ENCODE measurements at regions not wholly inside any gene's neighbourhood (a gene's known extent, or its start where the extent isn't known, plus 50 kb on each side); places are given as distances from the start of the nearest gene placed in this dataset.

DNA sequence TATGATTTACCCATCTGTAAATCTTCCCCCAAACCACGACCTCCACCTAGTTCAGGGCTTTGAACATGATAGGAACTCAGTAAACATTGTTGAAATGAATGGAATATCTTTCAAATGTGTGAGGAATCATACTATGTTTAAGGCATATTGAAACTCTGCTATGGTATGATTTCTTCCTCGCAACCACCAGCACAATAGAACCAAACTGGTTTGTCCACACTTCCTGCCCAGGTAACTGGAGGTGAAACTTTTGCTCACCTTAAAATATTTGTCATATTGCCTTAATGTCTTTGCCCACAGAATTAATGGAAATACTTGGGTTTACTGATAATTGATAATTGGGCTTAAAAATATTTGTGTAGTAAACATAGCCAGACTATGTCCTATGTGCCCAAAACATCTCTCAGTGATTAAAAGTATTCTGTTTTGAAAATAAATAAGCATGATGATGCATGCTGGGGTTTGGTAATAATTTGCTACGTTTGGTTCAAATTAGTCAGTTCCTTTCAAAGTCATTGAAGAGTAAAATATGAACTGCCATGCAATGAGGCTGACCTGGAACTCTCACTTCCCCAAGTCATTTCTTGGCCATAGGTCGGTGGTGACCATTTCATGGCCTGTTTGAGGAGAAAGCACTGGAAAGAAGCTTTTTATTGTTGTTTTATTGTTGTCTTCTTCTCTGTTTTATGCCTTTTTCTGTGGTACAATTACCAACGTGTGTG lies 73.3 kb downstream of the TNFSF18 start:
- Histone ChIP-seq H4K20me1 (ENCODE audit: low read depth, low read length) (no peaks in the 10 kb centered on the region), H3K4me2 (ENCODE audit: low read depth, low read length, poor library complexity, severe bottlenecking) (no peak overlapping the region), H2AFZ (ENCODE audit: low read depth, low read length, severe bottlenecking) (no peak overlapping the region), H3K79me2 (ENCODE audit: insufficient read depth, low read length) (no peaks in the 10 kb centered on the region), H3K27me3 (ENCODE audit: low read length) (no peaks in the 10 kb centered on the region), H3K27ac (ENCODE audit: low read depth, low read length) (no peak overlapping the region), H3K9me2 (replicated peaks; ENCODE audit: insufficient read depth, low read length) (no peaks in the 10 kb centered on the region), H3F3A (ENCODE audit: insufficient read depth) (no peaks in the 10 kb centered on the region), H3K4me3 (ENCODE audit: insufficient read depth, low read length, poor library complexity, severe bottlenecking) (no peak overlapping the region), H3K9me3 (ENCODE audit: insufficient read depth, low read length) (no peaks in the 10 kb centered on the region), H3K9ac (ENCODE audit: low read length) (no peak overlapping the region), H3K36me3 (ENCODE audit: low read length) (no peaks in the 10 kb centered on the region)
- TF ChIP-seq, protein P1, sequence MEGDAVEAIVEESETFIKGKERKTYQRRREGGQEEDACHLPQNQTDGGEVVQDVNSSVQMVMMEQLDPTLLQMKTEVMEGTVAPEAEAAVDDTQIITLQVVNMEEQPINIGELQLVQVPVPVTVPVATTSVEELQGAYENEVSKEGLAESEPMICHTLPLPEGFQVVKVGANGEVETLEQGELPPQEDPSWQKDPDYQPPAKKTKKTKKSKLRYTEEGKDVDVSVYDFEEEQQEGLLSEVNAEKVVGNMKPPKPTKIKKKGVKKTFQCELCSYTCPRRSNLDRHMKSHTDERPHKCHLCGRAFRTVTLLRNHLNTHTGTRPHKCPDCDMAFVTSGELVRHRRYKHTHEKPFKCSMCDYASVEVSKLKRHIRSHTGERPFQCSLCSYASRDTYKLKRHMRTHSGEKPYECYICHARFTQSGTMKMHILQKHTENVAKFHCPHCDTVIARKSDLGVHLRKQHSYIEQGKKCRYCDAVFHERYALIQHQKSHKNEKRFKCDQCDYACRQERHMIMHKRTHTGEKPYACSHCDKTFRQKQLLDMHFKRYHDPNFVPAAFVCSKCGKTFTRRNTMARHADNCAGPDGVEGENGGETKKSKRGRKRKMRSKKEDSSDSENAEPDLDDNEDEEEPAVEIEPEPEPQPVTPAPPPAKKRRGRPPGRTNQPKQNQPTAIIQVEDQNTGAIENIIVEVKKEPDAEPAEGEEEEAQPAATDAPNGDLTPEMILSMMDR (IDR thresholded peaks at IDR 0.05; ENCODE audit: insufficient read depth, low read length, poor library complexity, severe bottlenecking), result no peak
- TF ChIP-seq EZH2phosphoT487 (conservative IDR thresholded peaks at IDR 0.05; ENCODE audit: low read length), result no peak

DNA sequence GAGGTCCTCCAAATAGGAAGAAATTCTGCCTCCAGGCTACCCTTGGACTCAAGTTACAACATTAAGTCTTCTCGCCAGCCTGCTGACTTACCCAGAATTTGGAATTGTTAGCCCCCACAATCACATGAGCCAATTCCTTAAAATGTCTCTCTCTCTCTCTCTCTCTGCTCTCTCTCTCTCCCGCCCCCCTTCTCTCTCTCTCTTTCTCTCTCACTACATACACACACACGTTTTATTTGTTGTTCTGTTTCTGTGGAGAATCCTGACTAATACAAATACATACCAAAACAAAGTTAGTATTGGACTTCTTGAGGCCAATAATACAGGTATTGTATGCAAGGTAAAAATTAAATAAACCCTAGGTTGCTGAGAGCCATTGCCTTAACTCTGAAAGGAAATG lies 72.1 kb downstream of the TNFSF18 start:
- no peaks in the 10 kb centered on the region for H3K79me2 ChIP-seq (ENCODE audit: insufficient read depth, low read length)
- no peaks in the 10 kb centered on the region for H3K36me3 ChIP-seq (ENCODE audit: low read length)
- H3K27me3 ChIP-seq (ENCODE audit: low read length), result no peaks in the 10 kb centered on the region
- no peaks in the 10 kb centered on the region for H3K9me3 ChIP-seq (ENCODE audit: insufficient read depth, low read length)
- no peak for TF ChIP-seq EZH2phosphoT487 (conservative IDR thresholded peaks at IDR 0.05; ENCODE audit: low read length)
- H2AFZ ChIP-seq (ENCODE audit: low read depth, low read length, severe bottlenecking), result no peak overlapping the region
- H3K9ac ChIP-seq (ENCODE audit: low read length), result no peak overlapping the region
- H3F3A ChIP-seq (ENCODE audit: insufficient read depth), result no peaks in the 10 kb centered on the region
- no peak overlapping the region for H3K27ac ChIP-seq (ENCODE audit: low read depth, low read length)
- H3K9me2 ChIP-seq (replicated peaks; ENCODE audit: insufficient read depth, low read length), result no peaks in the 10 kb centered on the region
- no peak overlapping the region for H3K4me2 ChIP-seq (ENCODE audit: low read depth, low read length, poor library complexity, severe bottlenecking)
- no peak overlapping the region for H3K4me3 ChIP-seq (ENCODE audit: insufficient read depth, low read length, poor library complexity, severe bottlenecking)
- no peaks in the 10 kb centered on the region for H4K20me1 ChIP-seq (ENCODE audit: low read depth, low read length)

DNA sequence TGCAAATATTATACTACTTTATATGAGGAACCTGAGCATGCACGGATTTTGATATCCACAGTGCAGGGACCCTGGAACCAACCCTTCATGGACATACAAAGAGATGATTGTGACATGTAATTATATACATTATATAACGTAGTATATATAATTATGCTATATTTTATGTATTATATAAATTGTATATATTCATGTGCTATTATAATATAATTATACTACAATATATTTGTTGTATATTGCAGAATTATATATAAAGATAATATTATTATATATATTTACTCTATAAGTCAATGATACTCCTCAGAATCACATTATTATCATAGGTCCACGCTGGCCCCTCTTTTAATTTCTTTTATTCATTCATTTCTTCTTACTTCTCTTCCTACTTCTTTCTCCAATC lies 70.9 kb downstream of the TNFSF18 start:
- H3K27ac ChIP-seq (ENCODE audit: low read depth, low read length), result no peak overlapping the region
- no peak overlapping the region for H3K4me2 ChIP-seq (ENCODE audit: low read depth, low read length, poor library complexity, severe bottlenecking)
- H3K27me3 ChIP-seq (ENCODE audit: low read length), result no peaks in the 10 kb centered on the region
- TF ChIP-seq, protein P1 (IDR thresholded peaks at IDR 0.05; ENCODE audit: insufficient read depth, low read length, poor library complexity, severe bottlenecking), result no peak
- no peak for TF ChIP-seq EZH2phosphoT487 (conservative IDR thresholded peaks at IDR 0.05; ENCODE audit: low read length)
- no peaks in the 10 kb centered on the region for H3K36me3 ChIP-seq (ENCODE audit: low read length)
- H3K9ac ChIP-seq (ENCODE audit: low read length), result no peak overlapping the region
- no peaks in the 10 kb centered on the region for H4K20me1 ChIP-seq (ENCODE audit: low read depth, low read length)
- H2AFZ ChIP-seq (ENCODE audit: low read depth, low read length, severe bottlenecking), result no peak overlapping the region
- H3K9me2 ChIP-seq (replicated peaks; ENCODE audit: insufficient read depth, low read length), result no peaks in the 10 kb centered on the region
- H3K79me2 ChIP-seq (ENCODE audit: insufficient read depth, low read length), result no peaks in the 10 kb centered on the region
- no peak overlapping the region for H3K4me3 ChIP-seq (ENCODE audit: insufficient read depth, low read length, poor library complexity, severe bottlenecking)
- H3K9me3 ChIP-seq (ENCODE audit: insufficient read depth, low read length), result no peaks in the 10 kb centered on the region
- no peaks in the 10 kb centered on the region for H3F3A ChIP-seq (ENCODE audit: insufficient read depth)

DNA sequence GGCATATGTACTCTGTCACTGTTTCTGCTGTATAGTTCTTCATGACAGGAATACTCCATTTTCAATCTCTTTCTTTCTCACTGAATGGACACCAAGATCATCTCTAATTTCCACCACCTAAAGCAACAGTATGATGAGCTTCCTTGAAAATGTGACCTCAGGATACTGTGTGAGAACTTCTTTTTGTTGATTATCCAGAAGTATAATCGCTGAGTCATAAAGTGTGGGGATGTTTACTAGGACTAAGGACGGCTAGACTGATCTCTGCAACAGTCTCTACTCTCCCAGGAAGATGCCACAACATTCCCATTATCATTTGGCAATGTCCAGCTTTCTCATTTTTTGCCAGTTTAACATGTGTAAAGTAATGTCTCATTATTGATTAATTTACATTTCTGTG lies 70.3 kb downstream of the TNFSF18 start:
- H3K9ac ChIP-seq (ENCODE audit: low read length), result no peak overlapping the region
- H3K79me2 ChIP-seq (ENCODE audit: insufficient read depth, low read length), result no peaks in the 10 kb centered on the region
- no peak overlapping the region for H3K4me3 ChIP-seq (ENCODE audit: insufficient read depth, low read length, poor library complexity, severe bottlenecking)
- H3K27ac ChIP-seq (ENCODE audit: low read depth, low read length), result no peak overlapping the region
- no peak overlapping the region for H2AFZ ChIP-seq (ENCODE audit: low read depth, low read length, severe bottlenecking)
- no peaks in the 10 kb centered on the region for H3K9me2 ChIP-seq (replicated peaks; ENCODE audit: insufficient read depth, low read length)
- H3K27me3 ChIP-seq (ENCODE audit: low read length), result no peaks in the 10 kb centered on the region
- H3K4me2 ChIP-seq (ENCODE audit: low read depth, low read length, poor library complexity, severe bottlenecking), result no peak overlapping the region
- H4K20me1 ChIP-seq (ENCODE audit: low read depth, low read length), result no peaks in the 10 kb centered on the region
- no peaks in the 10 kb centered on the region for H3F3A ChIP-seq (ENCODE audit: insufficient read depth)
- no peaks in the 10 kb centered on the region for H3K9me3 ChIP-seq (ENCODE audit: insufficient read depth, low read length)
- H3K36me3 ChIP-seq (ENCODE audit: low read length), result no peaks in the 10 kb centered on the region
- TF ChIP-seq, protein P1 (IDR thresholded peaks at IDR 0.05; ENCODE audit: insufficient read depth, low read length, poor library complexity, severe bottlenecking), result no peak
- no peak for TF ChIP-seq EZH2phosphoT487 (conservative IDR thresholded peaks at IDR 0.05; ENCODE audit: low read length)

All from SU-DHL-6 (cell line).